ENCODE measurements at regions not wholly inside any gene's neighbourhood (a gene's known extent, or its start where the extent isn't known, plus 50 kb on each side); places are given as distances from the start of the nearest gene placed in this dataset.

DNA sequence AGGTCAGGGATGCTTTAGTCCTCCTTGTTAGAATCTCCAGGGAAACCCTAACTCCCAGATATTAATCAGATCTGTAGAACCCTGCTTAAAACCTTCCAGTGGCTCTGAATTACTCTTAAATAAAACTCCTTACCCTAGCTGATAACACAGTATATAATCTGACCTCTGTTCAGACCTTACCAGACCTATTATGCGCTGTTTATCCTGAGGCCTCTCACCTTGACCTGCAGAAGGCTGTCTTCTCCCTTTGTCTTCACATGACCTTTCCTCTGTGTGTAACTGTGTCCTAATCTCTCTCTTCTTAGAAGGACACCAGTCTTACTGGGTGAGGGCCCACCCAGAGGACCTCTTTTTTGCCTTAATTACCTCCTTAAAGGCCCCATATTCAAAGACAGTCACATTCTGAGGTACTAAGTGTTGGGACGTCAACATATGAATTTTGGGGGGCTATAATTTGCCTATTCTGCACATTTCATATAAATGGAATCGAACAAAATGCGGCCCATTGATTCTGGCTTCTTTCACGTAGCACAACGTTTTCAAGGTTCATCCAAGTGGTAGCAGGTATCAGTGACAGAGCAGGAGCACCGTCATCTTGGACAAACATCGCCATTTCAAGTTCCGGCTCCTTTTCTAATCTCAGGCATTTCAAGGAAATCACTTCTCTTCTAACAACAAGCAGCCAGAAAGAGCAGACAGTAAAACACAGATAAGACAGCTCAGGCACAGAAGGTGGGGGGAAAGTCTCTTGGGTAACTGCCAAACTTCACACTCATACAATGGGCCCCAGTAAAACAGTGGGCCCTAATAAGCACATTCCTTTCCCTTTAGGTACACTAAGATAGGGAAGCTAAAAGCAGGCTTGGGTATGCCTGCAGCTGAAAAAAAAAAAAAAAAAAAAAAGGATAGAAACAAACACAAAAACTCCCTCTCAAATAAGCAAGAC lies 200.2 kb upstream of the NUDT4 start:
- no peak for DNase-seq

DNA sequence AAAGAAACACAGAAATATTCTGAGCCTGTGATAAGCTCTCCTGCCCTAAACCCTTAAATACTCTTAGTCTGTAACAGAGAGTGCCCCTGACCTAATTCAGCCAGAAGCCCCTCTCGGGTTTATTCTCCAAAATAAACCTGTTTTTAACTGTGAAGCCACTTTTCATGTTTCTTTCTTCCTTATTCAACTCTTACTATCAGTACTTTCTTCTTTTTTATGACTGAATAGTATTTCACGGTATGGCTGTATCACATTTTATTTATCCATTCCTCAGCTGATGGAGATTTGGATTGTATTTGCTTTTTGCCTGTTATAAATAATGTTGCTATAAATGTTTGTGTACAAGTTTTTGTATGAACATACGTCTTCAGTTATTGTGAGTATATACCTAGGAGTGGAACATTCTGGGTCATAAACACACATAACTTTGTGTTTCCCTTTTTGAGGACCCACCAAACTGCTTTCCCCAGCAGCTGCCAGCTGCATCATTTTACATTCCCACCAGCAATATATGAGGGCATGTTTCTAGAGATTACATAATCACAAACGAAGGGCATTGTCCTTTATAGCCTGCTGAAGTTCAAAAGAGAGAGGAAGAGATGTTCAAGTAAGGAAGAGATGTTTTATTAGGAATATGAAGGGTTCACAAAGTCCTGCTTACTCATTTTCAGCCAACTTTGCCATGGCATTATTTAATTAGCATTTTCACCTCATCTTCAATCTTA lies 199.4 kb upstream of the NUDT4 start:
- no peak for DNase-seq

DNA sequence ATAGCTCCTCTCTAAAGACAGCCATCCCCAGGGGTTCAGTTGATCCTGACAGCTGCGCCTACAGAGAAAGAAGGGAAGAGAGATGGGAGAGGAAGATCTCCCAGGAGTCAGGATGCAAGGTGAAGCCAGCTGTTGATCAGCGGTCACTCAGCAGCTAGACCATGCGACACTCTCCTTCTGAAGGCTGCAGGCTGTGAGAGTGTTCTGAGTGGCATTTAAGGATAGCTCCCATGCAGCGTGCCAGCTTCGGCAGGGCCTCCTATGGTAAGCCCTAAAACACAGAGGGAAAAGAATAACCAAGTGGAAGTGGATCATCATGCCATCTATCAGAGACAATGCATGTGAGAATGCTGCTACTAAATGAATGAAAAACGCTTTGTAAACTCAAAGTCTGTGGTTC lies 197.9 kb upstream of the NUDT4 start:
- DNase-seq: no peak

DNA sequence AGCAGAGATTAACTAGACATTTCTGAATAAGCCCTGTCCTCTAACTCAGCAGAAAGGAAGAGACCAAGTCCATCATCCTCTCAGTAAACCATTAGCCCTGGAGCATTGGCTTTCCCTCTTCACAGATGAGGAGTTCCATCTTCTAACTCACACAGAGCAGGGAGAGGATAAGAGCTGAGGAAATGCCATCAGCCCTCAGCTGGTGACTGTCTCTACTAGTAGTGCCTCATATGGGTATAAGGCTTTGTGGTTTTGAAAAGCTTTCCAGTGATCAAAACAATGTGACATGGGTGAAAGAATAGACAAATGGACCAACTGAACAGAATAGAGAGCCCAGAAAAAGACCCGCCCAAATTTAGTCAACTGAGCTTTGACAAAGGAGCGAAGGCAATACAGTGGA lies 197.2 kb upstream of the NUDT4 start:
- no peak for DNase-seq

- no peak for DNase-seq
Observed at GRCh38 chr12:93181409-93181965, 196.2 kb upstream of the NUDT4 start.

GRCh38 chr12:93183940-93184671 lies 193.6 kb upstream of the NUDT4 start:
- peak; percentile 66 to 94 (median 82) for DNase-seq

DNA sequence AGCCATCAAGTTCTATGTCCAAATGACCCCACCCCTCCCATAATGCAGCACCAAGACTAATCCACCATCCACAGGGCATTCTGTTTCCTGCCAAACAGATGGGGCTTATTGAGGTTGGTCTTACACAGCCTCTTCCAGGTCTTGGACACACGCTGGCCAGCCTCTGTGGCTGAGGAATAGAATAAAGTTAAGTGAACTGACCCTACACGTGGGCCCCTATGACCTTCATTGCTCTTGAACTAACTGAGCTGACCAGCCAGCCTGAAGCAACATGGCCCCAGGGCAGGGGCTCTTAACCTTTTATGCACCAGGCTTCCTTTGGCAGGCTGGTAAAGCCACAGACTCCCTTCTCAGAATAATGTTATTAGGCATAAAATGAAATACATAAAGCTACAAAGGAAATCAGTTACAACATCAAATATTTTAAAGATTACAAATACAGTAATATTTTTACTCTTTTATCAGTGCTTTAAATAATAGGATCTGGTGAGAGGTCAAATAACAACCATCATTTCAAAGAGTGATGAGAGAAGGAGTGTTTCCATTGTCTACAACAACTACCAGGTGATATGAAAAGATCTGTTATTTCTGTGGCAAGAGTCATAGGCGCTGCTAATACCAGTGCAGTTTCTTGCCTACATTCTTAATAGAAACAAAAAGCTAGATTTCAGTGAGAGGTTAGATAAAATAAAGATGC lies 192.9 kb upstream of the NUDT4 start:
- DNase-seq: no peak

- DNase-seq: no peak
Observed at GRCh38 chr12:93185369-93185741, 192.4 kb upstream of the NUDT4 start.

DNA sequence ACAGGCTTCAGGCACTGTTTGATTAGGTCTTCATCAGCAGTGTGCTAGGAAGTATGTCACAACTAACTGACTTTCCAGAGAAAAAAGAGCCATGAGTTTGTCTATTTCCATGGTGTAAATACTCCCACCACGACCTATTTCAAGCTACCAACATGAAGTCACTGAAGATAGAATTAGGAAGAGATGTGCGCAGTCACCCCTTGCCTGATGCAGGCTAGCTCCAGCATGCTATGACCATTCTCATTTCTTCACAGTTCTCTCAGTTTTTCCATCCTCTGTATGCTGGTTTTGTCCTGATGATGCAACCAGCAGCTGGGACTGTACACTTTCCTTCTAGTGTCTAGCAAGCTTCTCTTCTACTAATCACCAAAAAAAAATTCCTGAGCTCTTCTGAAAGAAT lies 191.6 kb upstream of the NUDT4 start:
- DNase-seq: no peak

GRCh38 chr12:93186621-93187020 lies 191.1 kb upstream of the NUDT4 start:
- DNase-seq: no peak

DNA sequence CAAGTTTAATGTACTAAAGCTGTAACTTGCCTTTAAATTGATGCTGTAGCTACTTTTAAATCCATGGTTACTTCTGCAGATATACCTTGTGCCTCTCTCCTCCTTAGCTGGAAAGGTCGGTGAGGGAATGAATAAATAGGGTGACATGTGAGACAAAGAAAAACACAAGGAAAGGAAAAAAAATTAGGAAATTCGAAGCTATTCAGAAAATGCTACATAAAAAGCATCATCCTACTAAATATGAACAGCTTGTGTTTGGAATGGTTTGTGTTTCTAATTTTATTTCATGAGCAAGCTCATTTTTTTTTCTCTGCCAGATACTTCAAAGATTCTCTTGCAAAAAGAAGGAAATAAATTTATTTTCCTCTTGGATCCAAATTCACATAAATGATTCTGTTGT lies 186.3 kb upstream of the NUDT4 start:
- DNase-seq: peak in 1 of 3 donors; percentile 55

- peak in 1 of 3 donors; percentile 58 for DNase-seq
Observed at GRCh38 chr12:93191956-93192355, 185.8 kb upstream of the NUDT4 start.

DNA sequence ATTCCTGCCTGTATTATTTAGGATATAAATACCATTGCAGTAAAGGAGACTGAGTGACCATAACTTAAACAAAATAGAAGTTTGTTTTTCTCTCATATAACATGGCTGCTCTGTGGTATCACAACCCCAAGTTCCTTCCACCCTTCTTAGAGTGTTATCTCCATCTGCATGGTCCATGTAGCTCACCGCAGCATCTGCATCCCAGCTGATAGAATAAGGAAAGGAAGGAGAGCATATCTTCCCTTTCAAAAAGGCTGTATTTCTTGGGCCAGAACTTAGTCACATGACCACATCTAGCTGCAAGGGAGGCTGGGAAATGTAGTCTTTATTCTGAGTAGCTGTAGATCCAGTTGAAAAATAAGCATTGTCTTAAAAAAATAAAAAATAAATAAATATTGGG lies 184.8 kb upstream of the NUDT4 start:
- no peak for DNase-seq

GRCh38 chr12:93195511-93195910 lies 182.2 kb upstream of the NUDT4 start:
- no peak for DNase-seq

DNA sequence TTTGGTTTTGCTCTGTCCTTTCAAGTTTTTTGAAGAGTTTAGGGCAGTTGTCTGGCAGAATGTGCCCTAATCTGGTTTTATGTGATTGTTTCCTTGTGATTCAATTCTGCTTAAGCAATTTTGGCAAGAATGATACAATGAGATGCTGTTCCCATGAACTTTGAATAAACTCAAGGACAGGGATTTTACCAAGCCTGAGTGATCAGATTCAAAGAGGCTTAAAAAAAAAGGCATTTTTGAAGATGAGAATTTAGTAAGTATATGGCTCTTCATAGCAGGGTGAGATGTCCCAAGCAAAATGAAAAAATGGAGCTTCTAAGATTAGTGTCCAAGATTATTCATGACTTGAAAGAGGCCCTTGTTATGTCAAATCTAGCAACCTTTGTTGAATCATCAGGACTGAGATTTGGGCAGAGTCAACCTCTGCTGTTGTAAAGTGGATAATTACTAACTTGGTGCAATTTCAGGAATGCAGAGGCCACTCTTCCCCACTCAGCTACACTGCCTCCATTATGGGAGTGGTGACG lies 180.6 kb upstream of the NUDT4 start:
- peak in 1 of 3 donors; percentile 59 for DNase-seq

DNA sequence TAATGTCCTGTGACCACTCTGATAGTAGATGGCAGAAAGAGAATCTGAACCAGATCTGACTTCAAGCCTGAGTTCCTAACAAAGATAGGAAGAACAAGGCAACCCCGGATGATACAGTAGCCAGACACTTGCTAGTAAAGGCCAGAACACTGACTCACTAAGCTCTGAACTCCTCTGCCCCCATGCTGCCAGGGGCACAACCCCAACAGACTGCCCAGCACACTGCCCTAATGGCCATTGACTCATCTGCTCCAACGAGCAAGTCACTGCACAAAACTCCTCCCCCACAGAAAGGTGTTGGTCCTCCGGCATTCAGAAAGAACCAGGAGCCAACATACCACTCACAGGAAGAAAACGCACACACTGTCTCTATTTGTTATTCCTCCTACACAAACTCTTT lies 179.6 kb upstream of the NUDT4 start:
- DNase-seq: no peak

DNA sequence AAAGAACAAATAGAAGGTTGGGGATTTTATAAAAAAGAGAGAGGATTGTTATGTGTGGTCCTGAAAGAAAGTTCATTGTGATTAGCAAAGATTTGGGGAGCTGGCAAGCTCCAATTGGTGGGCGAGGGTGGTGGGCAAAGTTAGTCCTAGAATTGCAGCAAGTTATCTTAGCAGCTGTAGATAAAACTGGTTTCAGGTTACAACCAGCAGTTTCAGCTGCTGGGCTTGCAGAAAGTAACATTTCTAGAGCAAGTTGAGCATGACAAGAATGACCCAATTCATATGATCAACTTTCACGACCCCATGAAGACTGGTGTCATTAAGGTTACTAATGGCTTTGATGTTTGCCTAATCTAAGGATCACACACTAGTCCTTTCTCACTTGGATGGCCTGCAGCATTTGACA lies 177.9 kb upstream of the NUDT4 start:
- DNase-seq: no peak

GRCh38 chr12:93200291-93200917 lies 177.3 kb upstream of the NUDT4 start:
- no peak for DNase-seq

GRCh38 chr12:93201990-93202389 lies 175.7 kb upstream of the NUDT4 start:
- DNase-seq: no peak

GRCh38 chr12:93202688-93203087 lies 175.0 kb upstream of the NUDT4 start:
- no peak for DNase-seq

- DNase-seq: no peak
Observed at GRCh38 chr12:93203361-93203760, 174.4 kb upstream of the NUDT4 start.

Data from muscle of back (tissue), 3 donors.